HT-29 (cell line): ENCODE measurements at regions not wholly inside any gene's neighbourhood (a gene's known extent, or its start where the extent isn't known, plus 50 kb on each side); places are given as distances from the start of the nearest gene placed in this dataset.

ENCODE experiments used
- DNase-seq: peaks from one replicate; pipeline ENCODE4 v3.0.0-alpha.2; 2015; ENCODE audit warnings: low spot score

DNA sequence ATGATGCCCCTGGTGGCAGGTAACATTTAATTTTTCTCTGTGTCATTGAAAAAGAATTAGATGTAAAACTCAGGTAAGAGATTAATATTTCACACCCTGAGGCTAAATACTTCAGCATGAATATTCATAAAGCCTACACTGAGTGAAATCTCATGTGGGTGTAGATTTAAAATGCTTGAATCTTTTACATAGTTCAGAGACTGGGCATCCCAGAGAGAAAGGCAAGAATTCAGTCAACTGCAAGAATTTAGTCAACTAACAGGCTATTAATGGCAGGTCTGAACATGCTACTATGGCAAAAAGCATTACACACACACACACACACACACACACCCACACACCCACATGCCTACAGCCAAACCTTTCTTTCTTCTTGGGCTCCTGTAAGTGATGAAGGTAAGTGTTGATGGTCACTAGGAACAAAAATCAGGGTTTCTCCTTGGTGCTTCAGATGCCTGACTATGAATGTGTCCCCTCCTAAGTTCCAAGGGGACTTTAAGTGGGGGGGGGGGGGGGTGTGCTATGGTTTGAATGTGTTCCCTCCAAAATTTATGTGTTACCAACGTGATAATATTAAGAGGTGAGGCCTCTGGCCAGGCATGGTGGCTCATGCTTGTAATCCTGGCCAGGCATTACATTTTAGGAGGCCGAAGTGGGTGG is 63.7 kb upstream of the PSMD7 start:
- DNase-seq, result no peak

DNA sequence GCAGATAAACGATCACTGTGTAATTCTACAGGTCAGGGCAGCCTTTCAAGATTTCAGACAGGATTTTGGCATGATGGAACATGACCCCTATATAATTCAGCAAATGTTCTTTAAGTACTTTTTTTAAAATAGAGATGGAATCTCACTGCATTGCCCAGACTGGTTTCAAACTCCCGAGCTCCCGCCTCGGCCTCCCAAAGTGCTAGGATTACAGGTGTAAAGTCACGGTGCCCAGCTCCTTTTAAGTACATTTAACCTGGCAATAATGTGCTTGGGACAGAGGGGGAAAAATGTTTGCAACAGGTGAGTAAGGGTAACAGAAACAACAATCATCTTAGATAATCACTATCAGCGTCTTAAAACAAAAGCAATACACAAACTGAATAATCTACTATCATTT is 66.5 kb upstream of the PSMD7 start:
- no peak for DNase-seq

DNA sequence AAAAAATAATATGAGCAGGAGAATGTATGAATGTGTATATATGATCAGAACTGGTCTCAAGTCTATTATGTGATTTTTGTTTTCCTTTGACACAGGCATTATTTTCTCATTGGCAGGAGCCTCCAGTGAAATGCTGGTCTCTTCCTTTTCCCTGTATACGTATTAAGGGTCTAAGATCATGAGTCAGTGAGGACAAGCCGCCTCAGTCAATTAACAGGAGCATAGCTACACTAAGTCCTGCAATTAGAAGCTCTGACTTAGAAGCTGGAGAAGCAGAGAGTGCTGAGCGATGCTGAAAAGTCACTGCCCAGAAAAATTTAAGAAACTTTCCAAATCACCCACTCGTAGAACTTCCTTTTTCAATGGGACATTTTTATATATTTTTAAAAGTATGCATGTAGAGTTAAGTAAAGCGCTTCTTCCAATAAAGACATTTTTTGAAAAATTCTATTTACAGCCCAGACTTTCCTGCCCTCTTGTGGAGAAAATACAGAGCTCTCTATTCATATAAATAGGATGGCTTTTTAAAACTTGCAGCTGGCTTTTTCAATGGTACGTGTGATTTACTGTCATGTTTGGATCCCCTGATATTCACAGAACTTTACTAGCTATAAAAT is 70.2 kb upstream of the PSMD7 start:
- DNase-seq, result peak; percentile 14

DNA sequence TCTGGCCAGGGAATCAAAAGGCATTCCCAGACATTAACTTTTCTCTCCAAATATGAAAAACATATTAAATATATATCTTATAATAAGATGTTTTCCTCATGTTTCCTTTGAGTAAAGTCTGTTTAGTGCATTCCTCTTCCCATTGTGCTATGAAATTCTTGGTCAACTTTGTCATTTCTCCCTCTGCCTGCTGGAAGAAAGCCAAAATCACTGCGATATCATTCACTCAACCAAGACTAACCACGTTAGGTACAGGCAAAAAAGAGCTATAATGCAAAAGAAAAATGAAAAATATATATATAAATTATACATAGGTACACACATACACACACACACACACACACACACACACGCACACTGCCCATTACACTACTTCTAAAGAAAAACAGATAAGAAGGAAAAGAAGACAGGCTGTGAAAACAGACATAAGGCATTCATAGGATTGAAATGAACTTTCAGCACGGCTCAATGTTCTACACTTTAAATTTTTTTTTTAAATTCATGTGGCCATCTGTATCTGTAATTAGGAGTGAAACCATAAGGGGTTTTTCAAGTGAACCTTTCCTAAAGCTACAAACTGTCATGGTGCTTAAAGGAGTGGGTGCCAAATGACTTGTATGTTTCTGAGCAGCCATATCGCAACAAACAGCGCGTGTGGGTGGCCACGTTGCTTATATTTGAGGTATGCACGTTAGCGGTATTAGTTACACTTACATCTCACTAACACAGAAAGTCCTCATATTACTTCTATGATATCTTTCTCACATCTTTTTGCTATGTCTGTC is 71.6 kb upstream of the PSMD7 start:
- no peak for DNase-seq

DNA sequence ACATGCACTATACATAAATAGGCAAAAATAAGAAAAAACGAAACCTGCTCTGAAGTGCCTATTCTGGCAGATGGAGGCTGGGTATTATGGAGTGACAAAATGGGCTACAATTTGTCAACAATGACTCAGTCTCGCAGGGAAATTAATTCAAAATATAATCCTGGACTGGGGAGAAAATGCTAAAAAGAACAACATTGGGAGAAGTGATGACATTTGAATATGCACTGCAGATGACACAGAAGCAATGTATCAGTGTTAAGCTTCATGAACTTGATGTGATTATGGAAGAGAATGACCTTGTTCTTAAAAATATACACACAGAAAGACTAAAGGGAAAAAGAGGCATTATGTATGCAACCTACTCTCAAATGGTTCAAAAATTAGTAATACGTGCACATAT is 74.8 kb upstream of the PSMD7 start:
- DNase-seq, result no peak

- DNase-seq, result no peak
Measured at GRCh38 chr16:74219706-74220105, 76.9 kb upstream of the PSMD7 start.

- no peak for DNase-seq
Measured at GRCh38 chr16:74218871-74219270, 77.7 kb upstream of the PSMD7 start.

GRCh38 chr16:74216319-74216718 is 80.3 kb upstream of the PSMD7 start:
- DNase-seq, result no peak

GRCh38 chr16:74215249-74215648 is 81.4 kb upstream of the PSMD7 start:
- no peak for DNase-seq

DNA sequence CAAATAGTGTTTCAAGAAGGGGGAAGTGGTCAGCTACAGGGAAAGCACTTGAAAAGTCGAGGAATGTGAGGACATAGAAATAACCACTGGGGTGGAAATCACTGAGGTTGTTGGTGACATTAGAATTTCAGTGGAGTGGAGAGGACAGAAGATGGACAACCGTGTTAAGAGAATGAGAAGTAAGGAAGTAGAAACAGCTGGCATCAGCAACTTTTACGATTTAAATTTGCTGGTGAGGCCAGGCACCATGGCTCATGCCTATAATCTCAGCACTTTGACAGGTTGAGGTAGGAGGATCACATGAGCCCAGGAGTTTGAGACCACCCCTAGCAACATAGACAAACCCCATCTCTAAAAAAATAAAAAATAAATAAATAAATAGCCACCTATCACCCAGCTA is 83.2 kb upstream of the PSMD7 start:
- DNase-seq, result no peak

GRCh38 chr16:74210245-74210644 is 86.4 kb upstream of the PSMD7 start:
- DNase-seq, result no peak

DNA sequence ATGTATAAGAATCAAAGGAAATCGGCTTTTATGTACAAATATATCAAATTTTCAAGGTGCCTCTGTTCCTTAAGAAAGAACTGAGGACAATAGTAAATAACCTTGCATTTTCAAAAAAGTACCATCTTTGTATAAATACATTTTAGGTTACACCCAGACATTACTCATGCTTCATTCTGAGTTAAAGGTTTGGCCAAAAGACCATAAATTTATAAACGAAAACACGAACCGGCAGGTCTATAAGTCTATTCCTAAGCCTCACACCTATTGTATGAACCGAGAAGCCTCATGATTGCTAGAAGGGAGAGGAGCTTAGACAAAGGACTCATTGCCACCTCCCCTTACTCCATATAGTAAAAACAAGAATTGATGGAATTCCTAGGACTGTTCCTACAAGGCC is 94.6 kb upstream of the PSMD7 start:
- DNase-seq, result no peak

DNA sequence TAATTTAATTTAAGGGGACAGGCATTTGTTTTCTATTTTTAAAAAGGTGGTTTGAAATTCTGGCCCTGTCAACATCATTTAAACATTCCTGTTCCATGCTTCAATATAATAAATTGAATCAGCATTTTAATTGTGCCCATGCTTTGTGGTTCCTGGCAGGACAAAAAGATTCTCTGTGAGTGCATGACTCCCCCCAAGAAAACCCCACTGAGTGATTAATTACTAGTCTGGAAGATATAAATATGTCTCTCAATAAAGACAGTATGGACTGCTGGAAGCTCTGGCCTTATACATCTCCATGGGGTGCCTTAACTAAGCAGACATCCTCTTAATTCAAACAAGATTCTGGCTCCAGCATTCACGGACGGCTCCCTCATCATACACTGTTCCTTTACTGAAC is 95.0 kb upstream of the PSMD7 start:
- no peak for DNase-seq

GRCh38 chr16:74200921-74201320 is 95.7 kb upstream of the PSMD7 start:
- no peak for DNase-seq

- DNase-seq, result no peak
Measured at GRCh38 chr16:74199842-74200124, 96.8 kb upstream of the PSMD7 start.

DNA sequence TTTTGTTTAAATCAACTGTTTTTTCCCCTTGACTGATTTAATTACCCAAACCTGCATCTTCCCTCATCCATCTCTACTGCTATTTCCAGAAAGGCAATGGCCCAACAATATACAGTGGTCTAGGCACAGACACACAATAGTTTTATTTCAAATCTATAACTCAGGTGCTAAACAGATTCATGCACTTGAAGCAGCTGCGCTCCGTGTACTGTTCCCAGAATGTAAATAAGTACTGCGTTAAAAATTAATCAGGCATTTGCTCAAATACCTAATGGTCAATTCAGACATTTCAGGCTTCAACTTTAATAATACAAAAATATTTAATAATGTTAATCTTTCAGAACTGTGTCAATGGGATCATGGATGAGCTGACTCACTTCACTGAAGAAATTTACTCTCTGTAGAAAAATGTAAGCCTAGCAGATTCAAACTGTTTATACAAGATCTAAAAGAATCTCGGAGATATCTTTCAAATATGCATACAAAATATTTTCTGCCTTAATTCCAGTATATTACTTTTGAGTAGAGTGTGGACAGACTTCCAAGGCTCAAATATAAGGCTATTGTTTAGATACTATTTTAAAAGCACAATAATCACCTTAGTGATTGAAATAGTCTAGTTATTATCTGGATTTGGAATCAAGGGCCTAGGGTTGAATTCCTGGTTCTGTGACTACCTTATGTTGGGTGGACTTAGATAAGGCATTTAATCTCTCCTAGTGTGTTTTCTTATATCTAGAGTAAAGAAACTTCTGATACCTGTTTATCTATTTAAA is 97.4 kb upstream of the PSMD7 start:
- DNase-seq, result no peak

GRCh38 chr16:74192281-74192797 is 104.3 kb upstream of the PSMD7 start:
- no peak for DNase-seq

- DNase-seq, result no peak
Measured at GRCh38 chr16:74190292-74190691, 106.3 kb upstream of the PSMD7 start.

GRCh38 chr16:74188856-74189255 is 107.8 kb upstream of the PSMD7 start:
- no peak for DNase-seq

- no peak for DNase-seq
Measured at GRCh38 chr16:74186561-74186971, 110.0 kb upstream of the PSMD7 start.

GRCh38 chr16:74184839-74185238 is 111.8 kb upstream of the PSMD7 start:
- no peak for DNase-seq
